GM19397 (cell line): ENCODE measurements at regions not wholly inside any gene's neighbourhood (a gene's known extent, or its start where the extent isn't known, plus 50 kb on each side); places are given as distances from the start of the nearest gene placed in this dataset.
"Not testable (repeated sequence)": the region's sequence is repeated elsewhere in the genome, so short reads cannot be mapped to it uniquely, and the experiment has no call there.

Source experiments
- ATAC-seq: cut with Tn5 transposase; IDR thresholded peaks from one replicate; pipeline ENCODE4 v1.9.1; 2021; ENCODE audit warnings: mild to moderate bottlenecking, moderate library complexity; ENCODE audit not compliant: unreplicated experiment

- no peak for ATAC-seq
These were observed 172.1 kb downstream of the GOLGA6L6 start for GRCh38 chr15:20369500-20369899.

- no peak for ATAC-seq
These were observed 172.6 kb downstream of the GOLGA6L6 start for GRCh38 chr15:20368974-20369373.

GRCh38 chr15:20367093-20367492, 174.5 kb downstream of the GOLGA6L6 start:
- no peak for ATAC-seq

- ATAC-seq, result not testable (repeated sequence)
These were observed 178.0 kb downstream of the GOLGA6L6 start for GRCh38 chr15:20363591-20363990.

- no peak for ATAC-seq
These were observed 180.5 kb downstream of the GOLGA6L6 start for GRCh38 chr15:20361091-20361490.

GRCh38 chr15:20358779-20359414, 182.7 kb downstream of the GOLGA6L6 start:
- no peak for ATAC-seq

GRCh38 chr15:20358066-20358778, 183.4 kb downstream of the GOLGA6L6 start:
- ATAC-seq, result no peak

- ATAC-seq, result no peak
These were observed 184.0 kb downstream of the GOLGA6L6 start for GRCh38 chr15:20357481-20358065.

GRCh38 chr15:20356911-20357480, 184.6 kb downstream of the GOLGA6L6 start:
- peak; percentile 2 for ATAC-seq

GRCh38 chr15:20356444-20356910, 185.1 kb downstream of the GOLGA6L6 start:
- peak; percentile 63 for ATAC-seq

- no peak for ATAC-seq
These were observed 186.2 kb downstream of the GOLGA6L6 start for GRCh38 chr15:20355256-20355868.

GRCh38 chr15:20354884-20355223, 186.7 kb downstream of the GOLGA6L6 start:
- not testable (repeated sequence) for ATAC-seq

GRCh38 chr15:20353966-20354883, 187.4 kb downstream of the GOLGA6L6 start:
- no peak for ATAC-seq

- no peak for ATAC-seq
These were observed 189.1 kb downstream of the GOLGA6L6 start for GRCh38 chr15:20352241-20353200.

- no peak for ATAC-seq
These were observed 190.1 kb downstream of the GOLGA6L6 start for GRCh38 chr15:20351448-20351971.

GRCh38 chr15:20349774-20350498, 191.7 kb downstream of the GOLGA6L6 start:
- no peak for ATAC-seq

- no peak for ATAC-seq
These were observed 192.5 kb downstream of the GOLGA6L6 start for GRCh38 chr15:20348900-20349773.
